ENCODE measurements at regions not wholly inside any gene's neighbourhood (a gene's known extent, or its start where the extent isn't known, plus 50 kb on each side); places are given as distances from the start of the nearest gene placed in this dataset.

DNA sequence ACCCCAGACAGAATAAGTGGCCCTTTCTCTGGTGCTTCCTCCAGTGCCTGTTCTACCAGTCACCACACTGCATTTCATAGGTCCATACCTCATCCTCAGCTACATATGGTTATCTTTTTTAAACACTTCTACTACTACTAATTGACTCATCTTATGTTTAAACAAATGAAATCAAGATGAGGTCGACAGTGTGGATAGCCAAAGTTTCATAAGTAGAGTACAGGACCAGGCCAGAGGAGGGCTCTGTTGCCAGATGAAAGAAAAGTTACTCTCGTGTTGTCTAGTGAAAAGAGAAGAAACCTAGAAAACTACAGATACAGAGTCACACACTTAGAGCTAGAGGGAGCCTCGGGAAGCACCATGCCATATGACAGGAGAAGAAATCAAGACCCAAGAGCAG, 296.1 kb downstream of the VPS13C start:
- TF ChIP-seq MXI1 (conservative IDR thresholded peaks at IDR 0.05; ENCODE audit: poor library complexity, severe bottlenecking) (no peak), EP300 (conservative IDR thresholded peaks at IDR 0.05; ENCODE audit: poor library complexity, severe bottlenecking) (no peak), EZH2 (IDR thresholded peaks at IDR 0.05; ENCODE audit: borderline replicate concordance, insufficient read depth, low read length, poor library complexity, severe bottlenecking) (no peak), POLR2AphosphoS5 (IDR thresholded peaks at IDR 0.05) (no peak)
- TF ChIP-seq, protein P1, sequence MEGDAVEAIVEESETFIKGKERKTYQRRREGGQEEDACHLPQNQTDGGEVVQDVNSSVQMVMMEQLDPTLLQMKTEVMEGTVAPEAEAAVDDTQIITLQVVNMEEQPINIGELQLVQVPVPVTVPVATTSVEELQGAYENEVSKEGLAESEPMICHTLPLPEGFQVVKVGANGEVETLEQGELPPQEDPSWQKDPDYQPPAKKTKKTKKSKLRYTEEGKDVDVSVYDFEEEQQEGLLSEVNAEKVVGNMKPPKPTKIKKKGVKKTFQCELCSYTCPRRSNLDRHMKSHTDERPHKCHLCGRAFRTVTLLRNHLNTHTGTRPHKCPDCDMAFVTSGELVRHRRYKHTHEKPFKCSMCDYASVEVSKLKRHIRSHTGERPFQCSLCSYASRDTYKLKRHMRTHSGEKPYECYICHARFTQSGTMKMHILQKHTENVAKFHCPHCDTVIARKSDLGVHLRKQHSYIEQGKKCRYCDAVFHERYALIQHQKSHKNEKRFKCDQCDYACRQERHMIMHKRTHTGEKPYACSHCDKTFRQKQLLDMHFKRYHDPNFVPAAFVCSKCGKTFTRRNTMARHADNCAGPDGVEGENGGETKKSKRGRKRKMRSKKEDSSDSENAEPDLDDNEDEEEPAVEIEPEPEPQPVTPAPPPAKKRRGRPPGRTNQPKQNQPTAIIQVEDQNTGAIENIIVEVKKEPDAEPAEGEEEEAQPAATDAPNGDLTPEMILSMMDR (IDR thresholded peaks at IDR 0.05; ENCODE audit: poor library complexity, severe bottlenecking), result no peak

All from neural cell (in vitro differentiated cells).